Hepatocyte (in vitro differentiated cells): ENCODE measurements at regions not wholly inside any gene's neighbourhood (a gene's known extent, or its start where the extent isn't known, plus 50 kb on each side); places are given as distances from the start of the nearest gene placed in this dataset.

Experiments used
- DNase-seq: peaks from one replicate; pipeline ENCODE4 v3.0.0-alpha.2; 2016; ENCODE audit warnings: low spot score
- H2AFZ ChIP-seq: fragments of 200-600 bp; sonication (generic); 2 replicates; pipeline ENCODE4 v1.6.0; 2016; ENCODE audit warnings: antibody characterized with exemption, mild to moderate bottlenecking
- H3K27ac ChIP-seq: fragments of 200-600 bp; sonication (generic); 2 replicates; pipeline ENCODE4 v1.5.1; 2016; ENCODE audit warnings: mild to moderate bottlenecking
- H3K27me3 ChIP-seq: fragments of 200-600 bp; sonication (generic); 2 replicates; pipeline ENCODE4 v1.6.1; 2016
- H3K36me3 ChIP-seq: fragments of 200-600 bp; sonication (generic); replicated peaks from 2 replicates; pipeline ENCODE4 v1.5.1; 2016; ENCODE audit warnings: low read depth; ENCODE audit not compliant: insufficient read depth
- H3K4me1 ChIP-seq: fragments of 200-600 bp; sonication (generic); 2 replicates; pipeline ENCODE4 v1.5.1; 2016; ENCODE audit warnings: mild to moderate bottlenecking, moderate library complexity; ENCODE audit not compliant: insufficient read depth
- H3K4me2 ChIP-seq: fragments of 200-600 bp; sonication (generic); 2 replicates; pipeline ENCODE4 v1.6.0; 2016
- H3K4me3 ChIP-seq: fragments of 200-600 bp; sonication (generic); 2 replicates; pipeline ENCODE4 v1.5.1; 2016; ENCODE audit warnings: mild to moderate bottlenecking
- H3K79me2 ChIP-seq: fragments of 200-600 bp; sonication (generic); 2 replicates; pipeline ENCODE4 v1.6.0; 2017; ENCODE audit warnings: mild to moderate bottlenecking
- H3K9me2 ChIP-seq: fragments of 200-600 bp; sonication (generic); replicated peaks from 2 replicates; pipeline ENCODE4 v1.6.0; 2017; ENCODE audit warnings: mild to moderate bottlenecking; ENCODE audit not compliant: insufficient read depth
- H3K9me3 ChIP-seq: fragments of 200-600 bp; sonication (generic); 2 replicates; pipeline ENCODE4 v1.5.1; 2016; ENCODE audit warnings: low read depth, mild to moderate bottlenecking
- H4K20me1 ChIP-seq: fragments of 200-600 bp; sonication (generic); 2 replicates; pipeline ENCODE4 v1.6.0; 2016; ENCODE audit warnings: mild to moderate bottlenecking; ENCODE audit not compliant: insufficient read depth, poor library complexity, severe bottlenecking
- EZH2 ChIP-seq: fragments of 200-600 bp; sonication (generic); IDR thresholded peaks from 2 replicates; pipeline ENCODE4 v1.6.1; 2016; ENCODE audit warnings: antibody characterized with exemption, mild to moderate bottlenecking, borderline replicate concordance
- EZH2phosphoT487 ChIP-seq: fragments of 200-600 bp; sonication (generic); IDR thresholded peaks from one replicate; pipeline ENCODE4 v1.6.1; 2018; ENCODE audit warnings: antibody characterized with exemption, mild to moderate bottlenecking, low read depth, moderate library complexity; ENCODE audit not compliant: unreplicated experiment, severe bottlenecking
- WGBS: methylation state at CpG from one replicate; pipeline ENCODE4 v1.1.6; 2016; ENCODE audit warnings: low lambda C conversion rate; ENCODE audit errors: missing lambda C conversion rate; 5-methylcytosine and 5-hydroxymethylcytosine counted together
- TF ChIP-seq, protein P1 (sequence below): fragments of 200-600 bp; sonication (generic); IDR thresholded peaks from 2 replicates; pipeline ENCODE4 v1.5.1; 2016; ENCODE audit warnings: antibody characterized with exemption, mild to moderate bottlenecking; ENCODE audit not compliant: poor library complexity

DNA sequence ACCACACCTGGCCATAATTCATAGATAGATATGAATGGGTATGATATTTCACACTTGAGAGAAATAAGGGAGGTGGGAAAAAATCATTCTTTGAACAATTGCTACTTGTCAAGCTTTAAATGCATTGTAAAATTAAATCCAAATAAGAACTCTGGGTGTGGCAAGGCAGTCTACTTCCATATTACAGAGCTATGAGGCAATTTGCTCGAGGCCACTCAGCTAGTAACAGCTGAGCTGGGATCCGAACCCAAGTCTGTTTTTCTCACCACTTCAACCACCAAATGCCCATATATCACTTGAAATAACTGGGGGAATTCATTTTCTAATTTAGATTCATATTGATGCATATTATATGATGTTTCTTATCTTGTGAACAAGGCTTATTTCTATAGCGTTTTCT lies 482.2 kb upstream of the ADAMTS9 start:
- H3K4me2 ChIP-seq: no peak overlapping the region
- peaks cover 11% of the 10 kb centered on the region for H3K4me1 ChIP-seq
- no peak overlapping the region for H3K4me3 ChIP-seq
- no peak overlapping the region for H2AFZ ChIP-seq
- H3K79me2 ChIP-seq: no peaks in the 10 kb centered on the region
- H3K9me3 ChIP-seq: no peaks in the 10 kb centered on the region
- WGBS: 50% methylated on average over 3 of the region's 3 CpGs
- TF ChIP-seq EZH2 (no peak), EZH2phosphoT487 (no peak)
- TF ChIP-seq, protein P1, sequence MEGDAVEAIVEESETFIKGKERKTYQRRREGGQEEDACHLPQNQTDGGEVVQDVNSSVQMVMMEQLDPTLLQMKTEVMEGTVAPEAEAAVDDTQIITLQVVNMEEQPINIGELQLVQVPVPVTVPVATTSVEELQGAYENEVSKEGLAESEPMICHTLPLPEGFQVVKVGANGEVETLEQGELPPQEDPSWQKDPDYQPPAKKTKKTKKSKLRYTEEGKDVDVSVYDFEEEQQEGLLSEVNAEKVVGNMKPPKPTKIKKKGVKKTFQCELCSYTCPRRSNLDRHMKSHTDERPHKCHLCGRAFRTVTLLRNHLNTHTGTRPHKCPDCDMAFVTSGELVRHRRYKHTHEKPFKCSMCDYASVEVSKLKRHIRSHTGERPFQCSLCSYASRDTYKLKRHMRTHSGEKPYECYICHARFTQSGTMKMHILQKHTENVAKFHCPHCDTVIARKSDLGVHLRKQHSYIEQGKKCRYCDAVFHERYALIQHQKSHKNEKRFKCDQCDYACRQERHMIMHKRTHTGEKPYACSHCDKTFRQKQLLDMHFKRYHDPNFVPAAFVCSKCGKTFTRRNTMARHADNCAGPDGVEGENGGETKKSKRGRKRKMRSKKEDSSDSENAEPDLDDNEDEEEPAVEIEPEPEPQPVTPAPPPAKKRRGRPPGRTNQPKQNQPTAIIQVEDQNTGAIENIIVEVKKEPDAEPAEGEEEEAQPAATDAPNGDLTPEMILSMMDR: no peak
- no peaks in the 10 kb centered on the region for H3K36me3 ChIP-seq
- H3K27me3 ChIP-seq: no peaks in the 10 kb centered on the region
- DNase-seq: no peak
- peak overlapping the region; percentile 58 for H3K27ac ChIP-seq
- H4K20me1 ChIP-seq: no peaks in the 10 kb centered on the region
- H3K9me2 ChIP-seq: no peaks in the 10 kb centered on the region

DNA sequence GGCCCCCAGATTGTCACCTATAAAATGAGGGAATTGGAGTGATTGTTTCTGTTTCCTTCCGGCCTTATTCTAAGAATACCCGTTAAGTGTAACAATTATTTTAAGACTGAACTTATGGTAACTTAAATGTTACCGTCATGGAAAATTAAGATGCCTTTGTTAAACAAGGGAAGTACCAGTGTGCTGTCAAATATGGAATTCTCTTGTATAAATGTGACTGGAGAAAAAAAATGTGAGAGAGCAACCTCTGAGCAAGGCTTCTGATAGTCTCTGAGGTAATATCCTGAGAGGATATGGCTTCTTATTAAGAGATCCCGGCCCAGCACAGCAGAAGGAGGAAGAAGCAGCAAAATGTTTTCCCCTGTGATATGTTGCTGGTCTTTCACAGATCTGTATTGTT lies 480.7 kb upstream of the ADAMTS9 start:
- peaks cover 11% of the 10 kb centered on the region for H3K4me1 ChIP-seq
- no peaks in the 10 kb centered on the region for H3K27me3 ChIP-seq
- H3K9me3 ChIP-seq: no peaks in the 10 kb centered on the region
- H3K4me3 ChIP-seq: no peak overlapping the region
- no peak overlapping the region for H3K27ac ChIP-seq
- H3K36me3 ChIP-seq: no peaks in the 10 kb centered on the region
- no peak overlapping the region for H3K4me2 ChIP-seq
- no peaks in the 10 kb centered on the region for H3K9me2 ChIP-seq
- no peak for TF ChIP-seq EZH2
- no peak for TF ChIP-seq EZH2phosphoT487
- TF ChIP-seq, protein P1: no peak
- no peak for DNase-seq
- H2AFZ ChIP-seq: no peak overlapping the region
- no peaks in the 10 kb centered on the region for H3K79me2 ChIP-seq
- H4K20me1 ChIP-seq: no peaks in the 10 kb centered on the region
- WGBS: 78% methylated on average over 4 of the region's 4 CpGs

DNA sequence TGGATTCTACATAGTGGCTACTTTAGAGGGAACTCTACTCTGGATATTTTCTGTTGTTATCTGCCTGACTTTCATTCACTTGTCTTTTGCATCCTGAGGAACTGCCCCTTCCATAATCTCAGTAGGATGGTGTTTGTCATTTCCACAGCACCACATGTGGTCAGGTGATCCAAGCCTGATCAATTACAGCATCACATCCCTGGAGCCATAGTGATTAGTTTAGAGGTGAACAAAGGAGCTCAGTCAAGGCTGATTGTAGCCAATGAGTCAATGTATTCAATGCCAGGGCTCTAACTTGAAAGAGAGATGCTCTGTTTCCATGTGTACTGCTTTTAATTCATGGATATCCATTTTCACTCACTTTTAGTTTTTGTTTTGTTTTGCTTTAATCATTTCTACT lies 478.7 kb upstream of the ADAMTS9 start:
- Histone ChIP-seq H3K4me1 (peaks cover 11% of the 10 kb centered on the region), H3K4me2 (no peak overlapping the region)

GRCh38 chr3:65158023-65158422 lies 470.2 kb upstream of the ADAMTS9 start:
- WGBS: 87% methylated on average over 3 of the region's 3 CpGs
- no peak overlapping the region for H3K4me2 ChIP-seq

More for the DNA sequence above, 478.7 kb upstream of the ADAMTS9 start:
- TF ChIP-seq EZH2 (no peak), EZH2phosphoT487 (no peak)
- TF ChIP-seq, protein P1: no peak
- no peaks in the 10 kb centered on the region for H3K36me3 ChIP-seq
- no peaks in the 10 kb centered on the region for H3K79me2 ChIP-seq
- H3K27me3 ChIP-seq: no peaks in the 10 kb centered on the region
- no peak overlapping the region for H2AFZ ChIP-seq
- DNase-seq: no peak
- H3K9me3 ChIP-seq: no peaks in the 10 kb centered on the region
- H3K27ac ChIP-seq: no peak overlapping the region
- no peaks in the 10 kb centered on the region for H3K9me2 ChIP-seq
- no peak overlapping the region for H3K4me3 ChIP-seq
- H4K20me1 ChIP-seq: no peaks in the 10 kb centered on the region

More at GRCh38 chr3:65158023-65158422, 470.2 kb upstream of the ADAMTS9 start:
- Histone ChIP-seq H2AFZ (no peak overlapping the region), H3K4me1 (no peaks in the 10 kb centered on the region), H4K20me1 (no peaks in the 10 kb centered on the region), H3K4me3 (no peak overlapping the region), H3K27me3 (no peaks in the 10 kb centered on the region), H3K9me2 (no peaks in the 10 kb centered on the region), H3K79me2 (no peaks in the 10 kb centered on the region), H3K27ac (no peak overlapping the region), H3K9me3 (no peaks in the 10 kb centered on the region), H3K36me3 (no peaks in the 10 kb centered on the region)
- DNase-seq: no peak
- TF ChIP-seq EZH2 (no peak), EZH2phosphoT487 (no peak)
- TF ChIP-seq, protein P1: no peak
